Loucy (cell line): ENCODE measurements at regions not wholly inside any gene's neighbourhood (a gene's known extent, or its start where the extent isn't known, plus 50 kb on each side); places are given as distances from the start of the nearest gene placed in this dataset.

Experiments used
- H2AFZ ChIP-seq: fragments of 200-600 bp; sonication (generic); 2 replicates; pipeline ENCODE4 v1.6.0; 2016; ENCODE audit warnings: antibody characterized with exemption, mild to moderate bottlenecking, low read length, moderate library complexity
- H3F3A ChIP-seq: fragments of 200-600 bp; 2 replicates; pipeline ENCODE4 v1.6.0; 2016; ENCODE audit warnings: antibody characterized with exemption, low read depth, mild to moderate bottlenecking
- H3K27me3 ChIP-seq: fragments of 200-600 bp; sonication (generic); 2 replicates; pipeline ENCODE4 v1.6.1; 2014; ENCODE audit warnings: low read length, mild to moderate bottlenecking; ENCODE audit not compliant: insufficient read depth, poor library complexity, severe bottlenecking
- H3K36me3 ChIP-seq: fragments of 200-600 bp; sonication (generic); 2 replicates; pipeline ENCODE4 v1.6.1; 2016; ENCODE audit warnings: low read length; ENCODE audit not compliant: insufficient read depth
- H3K4me1 ChIP-seq: fragments of 200-600 bp; sonication (generic); 2 replicates; pipeline ENCODE4 v1.5.1; 2014; ENCODE audit warnings: low read length, mild to moderate bottlenecking; ENCODE audit not compliant: insufficient read depth, poor library complexity, severe bottlenecking
- H3K4me2 ChIP-seq: fragments of 200-600 bp; sonication (generic); 2 replicates; pipeline ENCODE4 v1.6.0; 2014; ENCODE audit warnings: antibody characterized with exemption, low read length, low read depth, mild to moderate bottlenecking; ENCODE audit not compliant: poor library complexity, severe bottlenecking
- H3K4me3 ChIP-seq: fragments of 200-600 bp; sonication (generic); 2 replicates; pipeline ENCODE4 v1.5.1; 2014; ENCODE audit warnings: low read length, mild to moderate bottlenecking, mixed read lengths; ENCODE audit not compliant: poor library complexity, severe bottlenecking
- H3K79me2 ChIP-seq: fragments of 200-600 bp; sonication (generic); 2 replicates; pipeline ENCODE4 v1.6.1; 2014; ENCODE audit warnings: low read length; ENCODE audit not compliant: insufficient read depth
- H3K9ac ChIP-seq: fragments of 200-600 bp; sonication (generic); 2 replicates; pipeline ENCODE4 v1.6.0; 2014; ENCODE audit warnings: mild to moderate bottlenecking, low read depth, low read length, moderate library complexity; ENCODE audit not compliant: poor library complexity, severe bottlenecking
- H3K9me2 ChIP-seq: fragments of 200-600 bp; sonication (generic); replicated peaks from 2 replicates; pipeline ENCODE4 v1.6.1; 2016; ENCODE audit warnings: low read depth, low read length, mixed read lengths
- H3K9me3 ChIP-seq: fragments of 200-600 bp; sonication (generic); 2 replicates; pipeline ENCODE4 v1.6.1; 2014; ENCODE audit warnings: mild to moderate bottlenecking, antibody characterized with exemption, low read length, low read depth; ENCODE audit not compliant: insufficient read depth
- H4K20me1 ChIP-seq: fragments of 200-600 bp; sonication (generic); 2 replicates; pipeline ENCODE4 v1.6.0; 2014; ENCODE audit warnings: antibody characterized with exemption, low read length, mild to moderate bottlenecking; ENCODE audit not compliant: insufficient read depth, poor library complexity, severe bottlenecking
- EZH2phosphoT487 ChIP-seq: fragments of 200-600 bp; IDR thresholded peaks from 2 replicates; pipeline ENCODE4 v1.6.1; 2018; ENCODE audit warnings: antibody characterized with exemption, mild to moderate bottlenecking, moderate library complexity, borderline replicate concordance
- TF ChIP-seq, protein P1 (sequence below): fragments of 200-600 bp; sonication (generic); conservative IDR thresholded peaks from 2 replicates; pipeline ENCODE4 v1.5.1; 2014; ENCODE audit warnings: mild to moderate bottlenecking, antibody characterized with exemption, low read length

DNA sequence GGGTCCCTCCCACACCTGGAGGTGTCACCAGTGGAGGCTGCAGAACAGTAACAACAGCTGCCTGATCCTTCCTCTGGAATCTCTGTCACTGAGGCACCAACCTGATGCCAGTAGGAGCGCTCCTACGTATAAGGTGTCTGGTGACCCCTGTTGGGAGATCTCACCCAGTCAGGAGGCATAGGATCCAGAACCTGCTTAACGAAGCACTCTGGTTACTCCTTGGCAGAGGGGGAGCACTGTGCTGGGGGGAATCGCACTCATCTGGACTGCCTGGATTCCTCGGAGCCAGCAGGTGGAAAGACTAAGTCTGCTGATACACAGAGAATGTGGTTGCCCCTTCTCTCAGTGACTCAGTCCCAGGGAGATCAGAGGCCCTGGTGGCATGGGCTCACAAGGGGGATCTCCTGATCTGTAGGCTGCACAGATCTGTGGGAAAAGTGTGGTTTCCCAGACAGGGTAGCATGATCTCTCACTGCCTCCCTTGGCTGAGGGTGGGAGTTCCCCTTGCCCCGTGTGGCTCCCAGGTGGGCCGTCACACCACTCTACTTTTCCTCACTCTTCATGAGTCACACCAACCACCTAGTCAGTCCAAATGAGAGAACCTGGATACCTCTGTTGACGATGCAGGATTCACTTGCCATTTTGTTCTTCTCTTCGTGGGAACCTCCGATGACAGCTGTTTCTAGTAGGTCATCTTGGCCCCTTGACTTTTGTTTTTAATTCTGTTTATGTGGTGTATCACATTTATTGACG is 305.9 kb downstream of the IDS start:
- Histone ChIP-seq H3K79me2 (no peaks in the 10 kb centered on the region), H2AFZ (no peak overlapping the region), H3F3A (no peaks in the 10 kb centered on the region), H3K27me3 (no peaks in the 10 kb centered on the region), H3K9me3 (no peaks in the 10 kb centered on the region), H3K36me3 (no peaks in the 10 kb centered on the region), H3K9me2 (no peaks in the 10 kb centered on the region), H4K20me1 (no peaks in the 10 kb centered on the region), H3K4me3 (no peak overlapping the region), H3K4me2 (no peak overlapping the region), H3K4me1 (no peaks in the 10 kb centered on the region), H3K9ac (no peak overlapping the region)
- no peak for TF ChIP-seq EZH2phosphoT487
- TF ChIP-seq, protein P1, sequence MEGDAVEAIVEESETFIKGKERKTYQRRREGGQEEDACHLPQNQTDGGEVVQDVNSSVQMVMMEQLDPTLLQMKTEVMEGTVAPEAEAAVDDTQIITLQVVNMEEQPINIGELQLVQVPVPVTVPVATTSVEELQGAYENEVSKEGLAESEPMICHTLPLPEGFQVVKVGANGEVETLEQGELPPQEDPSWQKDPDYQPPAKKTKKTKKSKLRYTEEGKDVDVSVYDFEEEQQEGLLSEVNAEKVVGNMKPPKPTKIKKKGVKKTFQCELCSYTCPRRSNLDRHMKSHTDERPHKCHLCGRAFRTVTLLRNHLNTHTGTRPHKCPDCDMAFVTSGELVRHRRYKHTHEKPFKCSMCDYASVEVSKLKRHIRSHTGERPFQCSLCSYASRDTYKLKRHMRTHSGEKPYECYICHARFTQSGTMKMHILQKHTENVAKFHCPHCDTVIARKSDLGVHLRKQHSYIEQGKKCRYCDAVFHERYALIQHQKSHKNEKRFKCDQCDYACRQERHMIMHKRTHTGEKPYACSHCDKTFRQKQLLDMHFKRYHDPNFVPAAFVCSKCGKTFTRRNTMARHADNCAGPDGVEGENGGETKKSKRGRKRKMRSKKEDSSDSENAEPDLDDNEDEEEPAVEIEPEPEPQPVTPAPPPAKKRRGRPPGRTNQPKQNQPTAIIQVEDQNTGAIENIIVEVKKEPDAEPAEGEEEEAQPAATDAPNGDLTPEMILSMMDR: no peak

DNA sequence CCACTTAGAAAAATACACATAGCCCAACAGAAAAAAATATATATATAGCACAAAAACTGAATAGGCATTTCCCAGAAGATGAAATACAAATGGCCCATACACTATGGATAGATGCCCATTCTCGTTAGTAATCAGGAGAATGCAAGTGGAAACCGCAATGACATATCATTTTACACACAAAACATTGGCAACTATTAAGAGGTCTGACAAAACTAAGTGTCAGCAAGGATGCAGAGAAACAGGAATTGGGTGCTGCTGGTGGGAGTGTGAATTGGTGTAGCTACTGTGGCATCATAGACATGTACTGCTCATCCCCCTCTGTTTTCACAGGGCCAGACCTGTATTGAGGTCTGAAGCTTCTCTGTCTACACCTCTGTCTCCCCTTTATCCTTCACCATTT is 320.0 kb downstream of the IDS start:
- TF ChIP-seq EZH2phosphoT487: no peak
- TF ChIP-seq, protein P1: no peak
- H2AFZ ChIP-seq: no peak overlapping the region
- no peak overlapping the region for H3K4me3 ChIP-seq
- no peaks in the 10 kb centered on the region for H3K36me3 ChIP-seq
- no peak overlapping the region for H3K4me2 ChIP-seq
- no peaks in the 10 kb centered on the region for H3K79me2 ChIP-seq
- no peaks in the 10 kb centered on the region for H3K9me2 ChIP-seq
- H3K27me3 ChIP-seq: no peaks in the 10 kb centered on the region
- H4K20me1 ChIP-seq: no peaks in the 10 kb centered on the region
- no peaks in the 10 kb centered on the region for H3F3A ChIP-seq
- H3K4me1 ChIP-seq: no peaks in the 10 kb centered on the region
- H3K9me3 ChIP-seq: no peaks in the 10 kb centered on the region
- no peak overlapping the region for H3K9ac ChIP-seq

DNA sequence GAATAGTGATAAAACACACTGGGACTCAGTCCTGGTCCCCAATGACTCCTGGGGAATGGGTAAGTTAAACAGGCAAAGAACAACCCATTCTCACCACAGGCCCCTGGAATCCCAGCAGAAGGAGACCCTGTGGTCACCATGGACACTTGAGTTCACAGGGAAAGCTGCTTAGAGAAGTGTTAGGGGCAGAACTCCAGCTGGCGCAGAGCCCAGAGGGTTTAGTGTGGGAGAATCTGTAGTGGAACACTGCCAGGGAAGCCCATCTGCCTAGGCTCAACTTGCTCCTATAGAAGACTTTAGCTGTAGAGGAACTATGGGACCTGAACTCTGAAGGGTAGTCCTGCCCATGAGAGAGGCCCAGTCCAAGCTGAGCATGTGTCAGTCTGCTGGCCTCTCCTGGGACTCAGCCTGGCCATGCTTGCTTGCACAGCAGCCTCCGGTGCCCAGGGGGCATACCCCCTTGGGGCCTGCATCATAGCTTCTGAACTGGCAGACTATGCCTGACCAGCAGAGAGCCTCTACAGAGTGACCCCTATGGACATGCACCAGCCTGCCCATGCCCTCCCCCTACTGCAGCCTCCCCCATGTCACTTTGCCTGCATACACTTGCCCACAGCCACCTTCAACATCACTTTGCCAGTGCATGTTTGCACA is 343.5 kb downstream of the IDS start:
- H3K36me3 ChIP-seq: no peaks in the 10 kb centered on the region
- H3K9me2 ChIP-seq: no peaks in the 10 kb centered on the region
- no peaks in the 10 kb centered on the region for H3K79me2 ChIP-seq
- no peaks in the 10 kb centered on the region for H3K27me3 ChIP-seq
- no peaks in the 10 kb centered on the region for H3K9me3 ChIP-seq
- H3K4me3 ChIP-seq: no peak overlapping the region
- H2AFZ ChIP-seq: no peak overlapping the region
- TF ChIP-seq, protein P1: no peak
- no peak for TF ChIP-seq EZH2phosphoT487
- no peaks in the 10 kb centered on the region for H3K4me1 ChIP-seq
- no peaks in the 10 kb centered on the region for H3F3A ChIP-seq
- no peak overlapping the region for H3K4me2 ChIP-seq
- H3K9ac ChIP-seq: no peak overlapping the region
- H4K20me1 ChIP-seq: no peaks in the 10 kb centered on the region
